LHCN-M2 (cell line): ENCODE measurements at regions not wholly inside any gene's neighbourhood (a gene's known extent, or its start where the extent isn't known, plus 50 kb on each side); places are given as distances from the start of the nearest gene placed in this dataset.

Experiments used
- DNase-seq: peaks from one replicate; pipeline ENCODE4 v3.0.0-alpha.2; 2012; ENCODE audit warnings: low read depth

- DNase-seq, result no peak
Observed at GRCh38 chr12:97274386-97274785, 188.2 kb upstream of the RMST start.

GRCh38 chr12:97275256-97275655 is 187.3 kb upstream of the RMST start:
- no peak for DNase-seq

GRCh38 chr12:97275728-97276590 is 186.6 kb upstream of the RMST start:
- DNase-seq, result no peak

GRCh38 chr12:97276661-97277429 is 185.8 kb upstream of the RMST start:
- DNase-seq, result no peak

GRCh38 chr12:97283297-97283696 is 179.3 kb upstream of the RMST start:
- no peak for DNase-seq

- DNase-seq, result no peak
Observed at GRCh38 chr12:97288531-97288930, 174.1 kb upstream of the RMST start.

GRCh38 chr12:97292588-97292987 is 170.0 kb upstream of the RMST start:
- no peak for DNase-seq

- no peak for DNase-seq
Observed at GRCh38 chr12:97293541-97293940, 169.1 kb upstream of the RMST start.

GRCh38 chr12:97299847-97300246 is 162.8 kb upstream of the RMST start:
- DNase-seq, result no peak

- no peak for DNase-seq
Observed at GRCh38 chr12:97300431-97300830, 162.2 kb upstream of the RMST start.

GRCh38 chr12:97300891-97301290 is 161.7 kb upstream of the RMST start:
- no peak for DNase-seq

GRCh38 chr12:97301576-97301975 is 161.0 kb upstream of the RMST start:
- no peak for DNase-seq

- DNase-seq, result no peak
Observed at GRCh38 chr12:97305651-97306050, 157.0 kb upstream of the RMST start.

GRCh38 chr12:97306147-97306546 is 156.5 kb upstream of the RMST start:
- no peak for DNase-seq

GRCh38 chr12:97308576-97309198 is 153.9 kb upstream of the RMST start:
- DNase-seq, result peak; percentile 44

GRCh38 chr12:97309921-97310320 is 152.7 kb upstream of the RMST start:
- DNase-seq, result no peak

GRCh38 chr12:97312570-97313135 is 150.0 kb upstream of the RMST start:
- no peak for DNase-seq

- no peak for DNase-seq
Observed at GRCh38 chr12:97313471-97314190, 149.0 kb upstream of the RMST start.

GRCh38 chr12:97316321-97316720 is 146.3 kb upstream of the RMST start:
- no peak for DNase-seq

GRCh38 chr12:97321621-97322020 is 141.0 kb upstream of the RMST start:
- no peak for DNase-seq

GRCh38 chr12:97322388-97322787 is 140.2 kb upstream of the RMST start:
- DNase-seq, result no peak
